ENCODE measurements at regions not wholly inside any gene's neighbourhood (a gene's known extent, or its start where the extent isn't known, plus 50 kb on each side); places are given as distances from the start of the nearest gene placed in this dataset.

GRCh38 chr6:166106076-166106686 lies 61.5 kb downstream of the TBXT start:
- Histone ChIP-seq H3K27ac (no peak overlapping the region), H3K27me3 (no peaks in the 10 kb centered on the region), H3K36me3 (no peaks in the 10 kb centered on the region), H3K4me1 (no peaks in the 10 kb centered on the region), H3K4me3 (no peak overlapping the region), H3K9me3 (no peaks in the 10 kb centered on the region)
- ATAC-seq (peak; percentile 65 to 85 (median 74)), DNase-seq (peak in 2 of 3 donors; percentile 43 to 66)
- intact Hi-C loops (cut with DNase I): loop anchor here (5.0 to 10.0 kb wide), 2 partner anchors 219 to 221 kb away; no protein-coding TSS in a partner anchor
- 2% methylated on average over 11 of the region's 11 CpGs for WGBS (ENCODE audit: insufficient coverage, low coverage, low lambda C conversion rate, missing lambda C conversion rate)
- TF ChIP-seq CTCF (IDR thresholded peaks at IDR 0.05) (peak; percentile 71 to 84 (median 76)), POLR2A (IDR thresholded peaks at IDR 0.05) (no peak)

- no peaks in the 10 kb centered on the region for H3K9me3 ChIP-seq
- TF ChIP-seq POLR2A (IDR thresholded peaks at IDR 0.05) (no peak), CTCF (IDR thresholded peaks at IDR 0.05) (no peak)
- DNase-seq (no peak), ATAC-seq (no peak)
- H3K4me3 ChIP-seq: no peak overlapping the region
- no peaks in the 10 kb centered on the region for H3K4me1 ChIP-seq
- no peak overlapping the region for H3K27ac ChIP-seq
- 58% methylated on average over 9 of the region's 10 CpGs for WGBS (ENCODE audit: insufficient coverage, low coverage, low lambda C conversion rate, missing lambda C conversion rate)
- no peaks in the 10 kb centered on the region for H3K27me3 ChIP-seq
- intact Hi-C loops (cut with DNase I): loop anchor here (5.0 to 10.0 kb wide), 2 partner anchors 218 to 221 kb away; no protein-coding TSS in a partner anchor
- H3K36me3 ChIP-seq: no peaks in the 10 kb centered on the region
Observed at GRCh38 chr6:166105341-166106075, 62.1 kb downstream of the TBXT start.

- no peak for TF ChIP-seq POLR2A (IDR thresholded peaks at IDR 0.05)
- TF ChIP-seq CTCF (IDR thresholded peaks at IDR 0.05): no peak
- Histone ChIP-seq H3K4me1 (no peaks in the 10 kb centered on the region), H3K36me3 (no peaks in the 10 kb centered on the region), H3K27ac (no peak overlapping the region), H3K27me3 (no peaks in the 10 kb centered on the region), H3K4me3 (no peak overlapping the region), H3K9me3 (no peaks in the 10 kb centered on the region)
- DNase-seq: no peak
- 71% methylated on average over 5 of the region's 7 CpGs for WGBS (ENCODE audit: insufficient coverage, low coverage, low lambda C conversion rate, missing lambda C conversion rate)
- intact Hi-C loops (cut with DNase I): loop anchor here (5.0 to 10.0 kb wide), 2 partner anchors 218 to 220 kb away; no protein-coding TSS in a partner anchor
- ATAC-seq: no peak
Observed at GRCh38 chr6:166104872-166105271, 62.8 kb downstream of the TBXT start.

- ATAC-seq: no peak
- intact Hi-C loops (cut with DNase I): loop anchor here in 1 of 2 donors (10.0 kb wide), 1 partner anchor 219 kb away; no protein-coding TSS in a partner anchor
- Histone ChIP-seq H3K27me3 (no peaks in the 10 kb centered on the region), H3K4me3 (no peak overlapping the region), H3K4me1 (no peaks in the 10 kb centered on the region), H3K27ac (no peak overlapping the region), H3K9me3 (no peaks in the 10 kb centered on the region), H3K36me3 (no peaks in the 10 kb centered on the region)
- no peak for TF ChIP-seq POLR2A (IDR thresholded peaks at IDR 0.05)
- TF ChIP-seq CTCF (IDR thresholded peaks at IDR 0.05): no peak
- no peak for DNase-seq
- WGBS (ENCODE audit: insufficient coverage, low coverage, low lambda C conversion rate, missing lambda C conversion rate): 19% methylated on average over 4 of the region's 4 CpGs
Observed at GRCh38 chr6:166104107-166104506, 63.5 kb downstream of the TBXT start.

Measured in right lobe of liver (tissue), 6 donors.